ENCODE measurements at regions not wholly inside any gene's neighbourhood (a gene's known extent, or its start where the extent isn't known, plus 50 kb on each side); places are given as distances from the start of the nearest gene placed in this dataset.

GRCh38 chr5:103336941-103337340, 78.4 kb downstream of the MACIR start:
- no peak for DNase-seq

- no peak for DNase-seq
Observed at GRCh38 chr5:103333376-103333775, 74.8 kb downstream of the MACIR start.

- DNase-seq: no peak
Observed at GRCh38 chr5:103330875-103331274, 72.3 kb downstream of the MACIR start.
